Nephron (organoid): ENCODE measurements at regions not wholly inside any gene's neighbourhood (a gene's known extent, or its start where the extent isn't known, plus 50 kb on each side); places are given as distances from the start of the nearest gene placed in this dataset.

Source experiments
- H3K27ac Mint-ChIP-seq, 3 experiments: 2 replicates each; pipeline ENCODE4 v1.8.0; 2020; ENCODE audit warnings: mixed read lengths in 3 of 3, mild to moderate bottlenecking in 2 of 3, moderate library complexity in 1 of 3
- H3K27me3 Mint-ChIP-seq: 2 replicates; pipeline ENCODE4 v1.8.0; 2021; ENCODE audit warnings: low read depth, mild to moderate bottlenecking, moderate library complexity, mixed read lengths
- H3K36me3 Mint-ChIP-seq: 2 replicates; pipeline ENCODE4 v1.8.0; 2020; ENCODE audit warnings: low read depth, mixed read lengths
- H3K4me1 Mint-ChIP-seq: 2 replicates; pipeline ENCODE4 v1.8.0; 2020; ENCODE audit warnings: mixed read lengths
- H3K4me3 Mint-ChIP-seq, 3 experiments: 2 replicates each; pipeline ENCODE4 v1.8.0; 2020; ENCODE audit warnings: mild to moderate bottlenecking in 3 of 3, mixed read lengths in 3 of 3, moderate library complexity in 2 of 3
- H3K9me3 Mint-ChIP-seq: 2 replicates; pipeline ENCODE4 v1.8.0; 2020; ENCODE audit warnings: mixed read lengths
- TF ChIP-seq, protein P1 (sequence below), 3 experiments: fragments of 200-600 bp; sonication (generic); IDR thresholded peaks; one replicate each; pipeline ENCODE4 v1.5.0; 2021; ENCODE audit warnings: antibody characterized with exemption in 3 of 3; ENCODE audit not compliant: unreplicated experiment in 3 of 3

DNA sequence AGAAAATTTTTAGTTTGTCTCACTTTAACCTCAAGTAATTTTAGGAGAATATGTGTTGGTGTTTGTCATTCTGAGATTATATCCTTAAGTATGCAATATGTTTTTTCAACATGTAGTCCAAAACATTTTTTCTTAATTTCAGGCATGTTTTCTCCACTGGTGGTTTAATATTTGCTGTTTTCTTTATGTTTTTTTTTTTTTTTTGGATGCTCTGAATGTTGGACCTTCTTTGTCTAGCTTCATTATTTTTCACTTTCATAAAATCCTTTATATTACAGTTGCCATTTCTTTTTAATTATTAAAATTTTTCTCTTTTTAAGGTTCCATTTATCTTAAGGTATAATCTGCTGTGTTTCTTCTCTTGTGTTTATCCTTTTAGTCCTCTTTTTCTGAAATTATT is 342.2 kb upstream of the DUSP10 start:
- H3K4me3 Mint-ChIP-seq = no peak overlapping the region
- peaks cover 27% of the 10 kb centered on the region for H3K9me3 Mint-ChIP-seq
- H3K27me3 Mint-ChIP-seq = peaks cover 3% of the 10 kb centered on the region
- peaks cover 8% of the 10 kb centered on the region for H3K36me3 Mint-ChIP-seq
- no peak overlapping the region for H3K27ac Mint-ChIP-seq
- H3K4me1 Mint-ChIP-seq = no peaks in the 10 kb centered on the region
- TF ChIP-seq, protein P1, sequence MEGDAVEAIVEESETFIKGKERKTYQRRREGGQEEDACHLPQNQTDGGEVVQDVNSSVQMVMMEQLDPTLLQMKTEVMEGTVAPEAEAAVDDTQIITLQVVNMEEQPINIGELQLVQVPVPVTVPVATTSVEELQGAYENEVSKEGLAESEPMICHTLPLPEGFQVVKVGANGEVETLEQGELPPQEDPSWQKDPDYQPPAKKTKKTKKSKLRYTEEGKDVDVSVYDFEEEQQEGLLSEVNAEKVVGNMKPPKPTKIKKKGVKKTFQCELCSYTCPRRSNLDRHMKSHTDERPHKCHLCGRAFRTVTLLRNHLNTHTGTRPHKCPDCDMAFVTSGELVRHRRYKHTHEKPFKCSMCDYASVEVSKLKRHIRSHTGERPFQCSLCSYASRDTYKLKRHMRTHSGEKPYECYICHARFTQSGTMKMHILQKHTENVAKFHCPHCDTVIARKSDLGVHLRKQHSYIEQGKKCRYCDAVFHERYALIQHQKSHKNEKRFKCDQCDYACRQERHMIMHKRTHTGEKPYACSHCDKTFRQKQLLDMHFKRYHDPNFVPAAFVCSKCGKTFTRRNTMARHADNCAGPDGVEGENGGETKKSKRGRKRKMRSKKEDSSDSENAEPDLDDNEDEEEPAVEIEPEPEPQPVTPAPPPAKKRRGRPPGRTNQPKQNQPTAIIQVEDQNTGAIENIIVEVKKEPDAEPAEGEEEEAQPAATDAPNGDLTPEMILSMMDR (IDR thresholded peaks at IDR 0.05; ENCODE audit: unreplicated experiment in 3 of 3) = no peak

DNA sequence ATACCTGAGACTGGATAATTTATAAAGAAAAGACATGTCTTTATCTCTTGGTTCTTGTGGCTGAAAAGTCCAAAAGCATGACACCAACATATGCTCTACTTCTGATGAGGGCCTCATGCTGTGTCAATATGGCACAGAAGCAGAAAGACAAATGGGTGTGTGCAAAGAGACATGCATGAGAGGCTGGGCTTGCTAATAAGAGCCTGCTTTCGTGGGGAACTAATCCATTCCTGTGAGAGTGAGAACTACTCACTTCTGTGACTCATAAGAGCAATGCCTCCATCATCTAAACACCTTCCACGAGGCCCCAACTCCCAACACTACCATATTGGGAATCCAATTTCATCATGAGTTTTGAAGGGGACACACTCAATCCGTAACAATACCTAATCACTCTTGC is 340.0 kb upstream of the DUSP10 start:
- Mint-ChIP-seq H3K27me3 (peaks cover 3% of the 10 kb centered on the region), H3K36me3 (peaks cover 8% of the 10 kb centered on the region), H3K27ac (no peak overlapping the region), H3K9me3 (peaks cover 27% of the 10 kb centered on the region), H3K4me3 (no peak overlapping the region), H3K4me1 (no peaks in the 10 kb centered on the region)
- TF ChIP-seq, protein P1 (IDR thresholded peaks at IDR 0.05; ENCODE audit: unreplicated experiment in 3 of 3) = no peak

DNA sequence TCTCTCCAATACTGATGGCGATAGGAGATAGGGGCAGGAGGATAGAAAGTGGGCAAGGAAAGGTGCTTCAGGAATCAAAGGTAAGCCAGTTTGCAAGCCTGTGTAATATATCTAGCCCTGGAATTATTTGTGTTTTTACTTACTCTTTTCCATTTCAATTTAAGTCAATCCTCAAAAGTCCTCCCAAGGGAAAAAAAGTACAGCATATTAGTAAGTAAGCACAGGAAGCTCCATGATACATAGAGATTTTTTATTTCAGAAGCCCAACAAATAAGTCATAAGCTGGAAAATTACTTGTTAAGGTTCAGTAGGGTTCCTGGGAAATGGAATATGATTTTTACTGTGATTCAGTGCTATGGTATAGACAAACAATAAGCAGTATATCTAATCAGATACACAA is 337.7 kb upstream of the DUSP10 start:
- no peak overlapping the region for H3K4me3 Mint-ChIP-seq
- TF ChIP-seq, protein P1 (IDR thresholded peaks at IDR 0.05; ENCODE audit: unreplicated experiment in 3 of 3) = no peak
- H3K27me3 Mint-ChIP-seq = peaks cover 8% of the 10 kb centered on the region
- no peaks in the 10 kb centered on the region for H3K4me1 Mint-ChIP-seq
- no peak overlapping the region for H3K27ac Mint-ChIP-seq
- no peaks in the 10 kb centered on the region for H3K36me3 Mint-ChIP-seq
- H3K9me3 Mint-ChIP-seq = peaks cover 20% of the 10 kb centered on the region

DNA sequence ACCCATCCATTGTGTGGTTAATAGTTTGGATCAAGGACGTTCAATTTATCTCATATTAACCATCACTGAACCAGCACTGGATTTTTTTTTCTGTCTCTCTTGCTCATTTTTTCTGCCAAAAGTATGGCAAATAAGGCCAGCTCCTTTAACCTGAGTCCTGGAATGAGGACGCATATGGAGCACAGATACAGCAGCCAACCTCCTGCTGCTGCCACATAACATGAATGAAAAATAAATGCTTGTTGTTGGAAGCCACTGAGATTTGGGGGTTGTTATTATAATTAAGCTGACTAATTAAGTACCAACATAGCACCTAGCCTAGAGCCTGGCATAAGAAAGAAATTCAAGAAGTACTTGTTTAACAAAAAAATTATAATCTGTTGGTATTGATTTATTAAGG is 335.3 kb upstream of the DUSP10 start:
- H3K4me1 Mint-ChIP-seq = peaks cover 13% of the 10 kb centered on the region
- TF ChIP-seq, protein P1 (IDR thresholded peaks at IDR 0.05; ENCODE audit: unreplicated experiment in 3 of 3) = no peak
- peaks cover 8% of the 10 kb centered on the region for H3K27me3 Mint-ChIP-seq
- H3K36me3 Mint-ChIP-seq = no peaks in the 10 kb centered on the region
- peaks cover 9% of the 10 kb centered on the region for H3K9me3 Mint-ChIP-seq
- no peak overlapping the region for H3K27ac Mint-ChIP-seq
- no peak overlapping the region for H3K4me3 Mint-ChIP-seq

DNA sequence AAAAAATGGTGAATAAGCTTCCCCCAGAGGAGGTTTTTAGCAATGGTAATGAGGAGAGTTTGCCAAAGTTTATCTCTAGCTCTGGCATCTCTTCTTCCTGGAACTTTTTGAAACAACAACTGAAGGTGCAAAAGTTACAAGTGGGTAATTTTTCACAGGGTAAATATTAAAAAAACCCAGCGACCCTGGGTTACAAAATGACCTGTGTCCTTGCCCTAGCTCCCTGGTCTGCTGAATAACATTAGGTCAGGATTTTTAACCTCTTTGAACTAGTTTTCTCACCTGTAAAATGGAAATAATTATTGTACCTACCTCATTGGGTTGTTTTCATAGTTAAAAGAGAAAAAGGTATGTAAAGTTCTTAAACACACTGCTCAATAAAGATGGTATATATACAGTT is 332.4 kb upstream of the DUSP10 start:
- TF ChIP-seq, protein P1 (IDR thresholded peaks at IDR 0.05; ENCODE audit: unreplicated experiment in 3 of 3) = no peak
- H3K36me3 Mint-ChIP-seq = no peaks in the 10 kb centered on the region
- peaks cover 4% of the 10 kb centered on the region for H3K27me3 Mint-ChIP-seq
- peaks cover 21% of the 10 kb centered on the region for H3K4me1 Mint-ChIP-seq
- H3K9me3 Mint-ChIP-seq = peaks cover 3% of the 10 kb centered on the region
- H3K4me3 Mint-ChIP-seq = no peak overlapping the region
- H3K27ac Mint-ChIP-seq = no peak overlapping the region

DNA sequence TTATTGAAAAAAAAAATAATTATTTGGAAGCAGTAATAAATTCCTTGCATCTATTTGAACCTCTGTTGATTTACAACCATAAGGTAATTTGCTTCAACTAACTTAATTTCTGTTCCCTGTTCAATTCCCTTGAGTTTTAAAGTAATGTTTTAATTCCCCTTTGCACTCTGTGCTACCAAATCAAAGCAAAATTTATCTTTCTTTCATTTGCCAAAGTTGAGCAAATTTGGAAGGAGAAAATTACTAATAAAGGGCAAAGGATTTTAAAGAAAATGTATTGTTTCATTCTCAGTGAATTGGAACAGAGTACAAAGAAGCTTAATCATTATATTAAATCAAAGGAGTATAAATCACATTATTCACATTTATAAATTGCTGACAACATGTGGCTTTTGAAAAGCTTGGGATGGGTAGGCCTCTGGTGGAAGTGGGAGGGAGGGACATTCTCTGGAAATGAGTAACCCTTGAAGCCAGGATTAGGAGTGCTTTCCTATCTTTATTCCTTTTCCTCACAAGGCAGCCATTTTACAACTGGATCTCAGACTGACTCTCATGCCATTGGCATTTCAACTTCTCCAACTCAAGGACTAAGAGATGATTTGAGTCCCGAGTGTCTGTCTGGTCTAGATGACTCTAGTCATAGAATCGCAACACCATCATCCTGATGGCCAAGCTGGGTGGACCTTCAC is 331.6 kb upstream of the DUSP10 start:
- no peaks in the 10 kb centered on the region for H3K36me3 Mint-ChIP-seq
- H3K9me3 Mint-ChIP-seq = peaks cover 3% of the 10 kb centered on the region
- H3K27me3 Mint-ChIP-seq = peaks cover 4% of the 10 kb centered on the region
- peak overlapping the region in 2 of 3 experiments; percentile 12 to 52 for H3K27ac Mint-ChIP-seq
- H3K4me1 Mint-ChIP-seq = peaks cover 21% of the 10 kb centered on the region
- TF ChIP-seq, protein P1 (IDR thresholded peaks at IDR 0.05; ENCODE audit: unreplicated experiment in 3 of 3) = no peak
- H3K4me3 Mint-ChIP-seq = no peak overlapping the region
